ENCODE measurements at regions not wholly inside any gene's neighbourhood (a gene's known extent, or its start where the extent isn't known, plus 50 kb on each side); places are given as distances from the start of the nearest gene placed in this dataset.
A peak's percentile ranks its signal among the peaks of the same experiment; 100 is the strongest.
"Not testable (repeated sequence)": the region's sequence is repeated elsewhere in the genome, so short reads cannot be mapped to it uniquely, and the experiment has no call there.

- H3K27ac ChIP-seq, result no peak overlapping the region
- no peak overlapping the region for H3K4me3 ChIP-seq
Observed at GRCh38 chr3:11915621-11916424, 69.1 kb upstream of the TAMM41 start.

GRCh38 chr3:11916425-11916762, 69.7 kb upstream of the TAMM41 start:
- H3K27ac ChIP-seq, H3K4me3 ChIP-seq: not testable (repeated sequence)

- Histone ChIP-seq H3K4me3 (no peak overlapping the region), H3K27ac (no peak overlapping the region)
Observed at GRCh38 chr3:11917051-11917450, 70.4 kb upstream of the TAMM41 start.

- Histone ChIP-seq H3K4me3 (no peak overlapping the region), H3K27ac (no peak overlapping the region)
Observed at GRCh38 chr3:11919390-11919789, 72.7 kb upstream of the TAMM41 start.

DNA sequence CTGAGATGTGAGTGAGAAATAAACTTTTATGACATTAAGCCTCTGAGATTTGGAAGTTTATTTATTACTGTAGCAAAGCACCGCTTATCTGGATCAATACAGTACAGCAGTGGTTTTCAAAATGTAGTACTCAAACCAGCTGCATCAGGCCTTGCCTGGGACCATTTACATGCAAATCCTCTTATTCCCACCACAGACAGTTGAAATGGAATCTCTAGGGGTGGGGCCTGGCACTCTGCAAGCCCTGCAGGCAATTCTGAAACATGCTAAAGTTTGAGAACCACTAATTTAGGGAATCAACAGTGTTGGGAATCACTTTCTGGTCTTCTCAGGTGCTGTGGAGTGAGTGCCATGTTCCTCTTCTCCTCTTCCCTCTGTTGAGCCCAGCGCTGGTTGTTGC, 77.8 kb upstream of the TAMM41 start:
- Histone ChIP-seq H3K27ac (no peak overlapping the region), H3K4me3 (no peak overlapping the region)

DNA sequence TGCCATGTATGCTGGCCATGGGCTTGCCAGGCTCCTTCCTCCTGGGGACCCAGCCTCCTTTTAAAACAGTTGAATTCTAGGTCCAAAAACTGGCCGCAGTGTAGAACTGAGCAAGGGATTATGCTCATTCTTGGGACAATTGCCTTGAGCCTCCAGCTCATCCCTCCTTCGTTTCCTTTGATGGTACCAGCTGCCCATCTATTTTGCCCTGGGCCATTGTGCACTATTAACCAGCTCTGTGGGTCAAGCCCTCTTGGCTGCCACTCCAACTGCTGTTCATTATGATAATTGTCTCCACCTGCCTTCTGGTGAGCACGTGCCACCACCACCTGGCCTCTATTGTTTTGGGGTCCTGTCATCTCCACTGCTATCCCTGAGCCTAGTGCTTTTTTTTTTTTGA, 75.8 kb upstream of the SYN2 start:
- Histone ChIP-seq H3K27ac (no peak overlapping the region), H3K4me3 (no peak overlapping the region)

GRCh38 chr3:11929531-11929930, 74.7 kb upstream of the SYN2 start:
- H3K27ac ChIP-seq, result no peak overlapping the region
- H3K4me3 ChIP-seq, result no peak overlapping the region

DNA sequence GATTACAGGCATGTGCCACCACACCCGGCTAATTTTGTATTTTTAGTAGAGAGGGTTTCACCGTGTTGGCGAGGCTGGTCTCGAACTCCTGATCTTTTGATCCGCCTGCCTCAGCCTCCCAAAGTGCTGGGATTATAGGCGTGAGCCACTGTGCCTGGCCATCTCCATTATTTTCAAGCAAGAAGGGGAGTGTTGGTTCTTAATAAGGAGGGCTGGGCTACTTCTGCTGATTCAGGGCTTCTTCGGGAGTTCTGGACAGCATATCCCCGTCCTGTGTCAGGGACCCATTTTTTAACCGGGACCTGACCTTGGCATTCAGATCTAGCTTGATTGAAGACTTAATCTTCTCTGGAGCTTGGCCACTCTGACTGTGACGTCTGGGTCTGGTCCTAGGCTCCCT, 74.1 kb upstream of the SYN2 start:
- Histone ChIP-seq H3K4me3 (no peak overlapping the region), H3K27ac (no peak overlapping the region)

- Histone ChIP-seq H3K27ac (no peak overlapping the region), H3K4me3 (no peak overlapping the region)
Observed at GRCh38 chr3:11932636-11933035, 71.6 kb upstream of the SYN2 start.

DNA sequence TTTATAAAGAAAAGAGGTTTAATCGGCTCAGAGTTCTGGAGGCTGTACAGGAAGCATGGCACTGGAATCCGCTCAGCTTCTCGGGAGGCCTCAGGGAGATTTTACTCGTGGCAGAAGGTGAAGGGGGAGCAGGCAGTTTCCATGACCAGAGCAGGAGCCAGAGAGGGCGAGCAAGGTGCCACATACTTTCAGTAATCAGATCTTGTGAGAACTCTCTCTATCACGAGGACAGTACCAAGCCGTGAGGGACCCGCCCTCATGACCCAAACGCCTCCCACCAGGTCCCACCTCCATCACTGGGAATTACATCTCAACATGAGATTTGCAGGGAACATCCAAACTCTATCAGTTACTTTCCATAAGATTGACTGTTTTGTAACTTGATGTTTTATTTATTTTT, 70.7 kb upstream of the SYN2 start:
- no peak overlapping the region for H3K27ac ChIP-seq
- no peak overlapping the region for H3K4me3 ChIP-seq

GRCh38 chr3:11944052-11944673, 60.0 kb upstream of the SYN2 start:
- Histone ChIP-seq H3K4me3 (no peak overlapping the region), H3K27ac (no peak overlapping the region)

- Histone ChIP-seq H3K4me3 (no peak overlapping the region), H3K27ac (no peak overlapping the region)
Observed at GRCh38 chr3:11948331-11948730, 55.9 kb upstream of the SYN2 start.

DNA sequence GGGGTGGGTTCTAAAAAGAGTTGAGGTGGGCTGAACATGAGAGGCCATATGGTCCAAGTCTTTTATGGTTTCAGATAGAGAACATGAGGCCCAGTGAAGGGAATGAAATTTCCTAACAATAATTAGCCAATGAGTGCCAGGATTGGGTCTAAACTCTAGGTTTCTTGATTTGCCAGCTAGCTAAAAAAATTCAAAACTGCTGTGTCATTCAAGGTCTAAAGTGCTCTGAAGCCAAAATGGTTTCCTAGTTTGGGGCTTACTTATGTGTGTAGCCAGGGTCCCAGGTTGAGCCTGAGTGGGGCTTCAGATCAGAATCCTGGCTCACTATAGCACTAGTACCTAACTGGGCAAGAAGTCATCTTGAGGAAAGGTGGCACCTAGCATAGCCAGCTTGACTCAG, 55.3 kb upstream of the SYN2 start:
- Histone ChIP-seq H3K27ac (no peak overlapping the region), H3K4me3 (no peak overlapping the region)

DNA sequence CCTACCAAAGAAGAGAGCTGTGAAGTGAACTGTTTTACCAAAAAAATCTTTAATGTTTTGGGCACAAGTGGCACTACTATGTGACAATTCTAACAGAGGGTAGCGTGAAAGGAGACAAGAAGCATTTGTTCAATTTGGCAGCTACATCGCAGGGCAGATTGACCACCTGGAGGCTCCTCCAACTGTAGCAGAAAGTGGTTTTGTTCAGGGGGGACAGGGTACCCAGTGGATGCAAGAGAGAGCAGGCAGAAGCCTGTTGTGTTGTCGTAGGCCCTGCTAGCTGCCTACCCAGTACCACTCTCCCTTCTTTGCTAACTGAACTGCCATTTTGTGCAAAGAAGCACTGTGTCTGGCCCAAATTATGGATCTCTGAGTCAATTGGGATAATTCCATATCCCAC, 54.8 kb upstream of the SYN2 start:
- Histone ChIP-seq H3K27ac (no peak overlapping the region), H3K4me3 (no peak overlapping the region)

DNA sequence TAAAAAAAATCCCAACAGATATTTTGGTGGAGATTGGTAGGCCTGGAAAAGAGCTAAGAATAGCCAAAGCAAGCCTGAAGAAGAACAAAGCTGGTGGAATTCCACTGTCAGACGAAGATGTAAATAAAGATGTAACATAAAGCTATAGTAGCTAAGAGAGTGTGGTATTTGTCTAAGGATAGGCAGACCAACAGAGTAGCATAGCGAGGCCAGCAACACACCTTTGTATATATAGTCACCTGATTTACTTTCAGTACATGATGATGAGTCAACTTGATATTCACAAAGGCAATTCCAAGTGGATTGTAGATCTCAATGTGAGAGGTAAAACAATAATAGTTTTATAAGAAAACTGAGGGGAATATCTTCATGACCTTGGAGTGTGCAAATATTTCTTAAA, 53.6 kb upstream of the SYN2 start:
- Histone ChIP-seq H3K4me3 (no peak overlapping the region), H3K27ac (no peak overlapping the region)

- H3K27ac ChIP-seq, result peak overlapping the region in 1 of 21 experiments; percentile 26
- no peak overlapping the region for H3K4me3 ChIP-seq
Observed at GRCh38 chr3:11953350-11953749, 50.8 kb upstream of the SYN2 start.

DNA sequence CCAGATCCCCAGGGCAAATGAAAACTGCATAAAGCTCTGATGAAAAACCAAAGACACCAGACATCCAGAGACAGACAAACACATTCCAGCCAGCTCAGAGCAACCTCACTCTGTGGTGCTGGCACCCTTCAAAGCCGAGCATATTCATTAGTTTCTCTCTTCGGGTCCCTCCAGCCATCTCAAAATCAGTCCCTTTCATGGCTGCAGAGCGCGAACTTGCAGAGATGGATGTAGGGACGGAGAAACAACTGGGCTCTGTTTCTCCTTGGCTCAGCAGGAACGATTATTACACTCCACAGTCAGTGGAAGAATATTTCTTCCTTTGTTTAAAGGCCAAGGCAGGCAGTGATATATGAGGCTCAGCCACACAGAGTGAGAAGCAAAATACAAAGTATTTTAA, 50.4 kb upstream of the SYN2 start:
- no peak overlapping the region for H3K27ac ChIP-seq
- H3K4me3 ChIP-seq, result no peak overlapping the region

DNA sequence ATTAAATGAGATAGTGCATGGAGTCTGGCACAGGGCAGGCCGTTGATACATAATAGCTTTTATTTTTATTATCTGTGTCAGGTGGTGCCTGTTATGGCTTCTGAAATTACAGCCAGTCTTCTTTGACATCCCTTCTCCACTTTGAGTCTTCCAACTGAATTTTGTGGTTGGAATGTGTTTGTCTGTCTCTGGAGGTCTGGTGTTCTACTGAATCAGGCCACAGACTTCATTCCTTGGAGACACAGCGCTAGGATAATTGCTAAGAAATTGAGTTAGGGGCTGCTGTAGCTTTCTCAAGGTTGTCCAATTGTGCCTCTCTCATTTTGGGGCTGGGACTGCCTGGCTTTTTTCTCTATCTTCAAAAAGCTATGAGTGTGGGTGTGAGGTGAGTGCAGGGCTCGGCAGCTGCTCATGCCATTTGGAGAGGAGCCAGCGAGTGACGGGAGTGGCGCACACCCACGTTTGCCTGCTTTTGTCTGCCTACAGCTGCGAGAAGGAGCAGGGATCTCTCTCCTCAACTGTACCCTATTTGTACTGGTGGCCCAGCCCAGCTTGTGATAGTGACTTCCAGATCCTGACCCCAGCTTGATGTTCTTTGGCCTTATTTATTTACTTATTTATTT, 49.8 kb upstream of the SYN2 start:
- Histone ChIP-seq H3K27ac (peak overlapping the region in 1 of 21 experiments; percentile 35), H3K4me3 (no peak overlapping the region)
